NCI-H2196 (cell line): ENCODE measurements at regions not wholly inside any gene's neighbourhood (a gene's known extent, or its start where the extent isn't known, plus 50 kb on each side); places are given as distances from the start of the nearest gene placed in this dataset.

ENCODE experiments used
- DNase-seq: peaks from one replicate; lab custom pipeline; 2025; ENCODE audit not compliant: unreplicated experiment; lab: John Stamatoyannopoulos, UW

DNA sequence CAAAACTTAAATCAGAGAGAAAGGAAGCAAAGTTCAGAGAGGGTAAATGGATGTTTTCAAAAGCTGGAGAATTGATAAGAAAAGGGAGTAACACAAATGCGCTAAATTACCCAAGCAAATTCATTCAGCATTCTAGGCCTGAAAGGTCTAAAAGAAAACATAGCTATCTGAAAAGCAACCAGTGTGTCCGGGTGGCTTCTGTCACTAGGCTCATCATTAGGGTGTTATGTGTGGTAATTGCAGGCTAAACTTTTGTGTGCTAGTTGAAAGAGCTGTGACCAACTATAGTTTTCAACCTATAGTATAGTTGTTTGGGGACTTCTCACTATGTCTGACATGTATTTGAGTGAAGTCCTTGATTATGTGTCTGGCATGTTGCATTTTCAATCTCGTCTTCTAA, 839.6 kb upstream of the ZEB2 start:
- DNase-seq, result no peak

DNA sequence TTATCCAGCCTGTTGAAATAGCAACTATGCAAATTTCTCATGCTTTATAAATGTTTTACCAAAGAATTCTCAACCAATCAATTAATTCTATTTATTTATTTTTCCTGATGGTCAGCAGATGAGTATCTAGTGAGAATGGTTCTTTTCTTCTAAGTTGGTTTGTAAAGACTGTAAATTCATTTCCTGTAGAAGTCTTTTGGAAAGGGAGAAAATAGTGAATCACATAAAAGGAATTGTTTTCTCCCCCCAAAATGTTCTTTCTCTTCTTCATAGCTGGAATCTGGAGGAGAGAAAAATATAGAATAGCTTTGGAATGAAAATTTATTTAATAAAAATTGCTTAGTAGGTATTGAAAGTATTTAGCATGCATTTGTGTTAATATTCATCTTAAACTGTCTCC, 836.1 kb upstream of the ZEB2 start:
- DNase-seq, result no peak

DNA sequence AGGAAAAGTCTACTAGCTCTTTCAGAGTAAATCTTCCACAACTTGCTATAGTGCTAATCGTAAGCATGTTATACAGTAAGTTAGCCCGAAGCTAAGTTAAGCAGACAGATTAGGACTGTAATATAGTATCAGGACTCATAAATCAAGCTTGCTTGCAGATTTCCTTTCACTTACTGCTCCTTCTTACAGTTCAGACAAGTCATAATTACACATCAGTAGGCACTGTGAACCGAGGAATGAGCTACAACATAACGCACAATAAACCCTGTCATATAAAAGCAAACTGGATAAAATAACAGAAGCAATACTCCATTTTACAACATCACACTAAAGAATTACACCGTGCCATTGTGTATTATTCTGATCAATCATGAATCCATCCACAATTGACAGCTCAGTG, 832.6 kb upstream of the ZEB2 start:
- DNase-seq, result no peak

DNA sequence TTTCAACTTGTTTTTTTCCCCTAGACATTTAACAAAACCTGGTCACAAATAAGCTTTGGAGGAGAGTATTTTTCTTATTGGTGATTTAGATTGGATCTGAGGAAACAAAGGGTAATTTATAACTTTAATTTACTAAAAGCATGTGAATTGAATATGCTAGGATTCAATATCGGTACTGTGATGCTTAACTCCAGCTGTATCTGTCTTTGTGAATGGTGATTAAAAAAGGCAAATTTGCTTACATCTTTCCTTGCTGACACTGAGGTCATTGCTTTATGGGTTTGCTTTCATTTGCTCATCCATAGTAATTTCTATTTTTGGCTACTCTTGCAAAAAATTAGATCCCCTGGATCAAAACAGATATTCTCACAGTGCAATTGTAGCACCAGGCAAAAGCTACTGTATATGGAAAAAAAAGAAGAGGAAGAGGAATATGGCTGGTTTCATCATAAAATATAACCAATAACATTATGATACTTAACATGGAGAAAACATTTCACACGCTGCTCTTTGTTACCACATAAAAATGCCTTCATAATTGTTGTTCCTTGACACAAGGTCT, 832.0 kb upstream of the ZEB2 start:
- no peak for DNase-seq

DNA sequence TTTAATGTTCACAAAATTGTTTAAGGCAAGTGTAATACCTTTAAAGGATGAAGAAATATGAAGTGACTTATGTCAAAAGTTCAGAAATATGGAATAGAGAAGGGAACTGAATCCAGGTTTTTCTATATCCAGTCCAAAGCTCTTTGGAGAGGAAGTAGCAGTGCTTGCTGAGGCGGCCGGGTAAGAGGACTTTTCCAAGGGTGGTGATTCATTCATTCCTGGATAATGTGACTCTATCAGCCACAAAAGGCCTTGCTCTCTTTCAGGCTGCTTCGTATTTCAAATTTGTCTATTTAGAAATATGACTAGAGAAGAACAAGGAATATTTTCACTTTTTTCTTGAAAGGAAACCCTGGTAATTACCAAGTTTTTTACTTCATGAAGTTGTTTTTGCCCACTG, 830.1 kb upstream of the ZEB2 start:
- DNase-seq, result no peak

DNA sequence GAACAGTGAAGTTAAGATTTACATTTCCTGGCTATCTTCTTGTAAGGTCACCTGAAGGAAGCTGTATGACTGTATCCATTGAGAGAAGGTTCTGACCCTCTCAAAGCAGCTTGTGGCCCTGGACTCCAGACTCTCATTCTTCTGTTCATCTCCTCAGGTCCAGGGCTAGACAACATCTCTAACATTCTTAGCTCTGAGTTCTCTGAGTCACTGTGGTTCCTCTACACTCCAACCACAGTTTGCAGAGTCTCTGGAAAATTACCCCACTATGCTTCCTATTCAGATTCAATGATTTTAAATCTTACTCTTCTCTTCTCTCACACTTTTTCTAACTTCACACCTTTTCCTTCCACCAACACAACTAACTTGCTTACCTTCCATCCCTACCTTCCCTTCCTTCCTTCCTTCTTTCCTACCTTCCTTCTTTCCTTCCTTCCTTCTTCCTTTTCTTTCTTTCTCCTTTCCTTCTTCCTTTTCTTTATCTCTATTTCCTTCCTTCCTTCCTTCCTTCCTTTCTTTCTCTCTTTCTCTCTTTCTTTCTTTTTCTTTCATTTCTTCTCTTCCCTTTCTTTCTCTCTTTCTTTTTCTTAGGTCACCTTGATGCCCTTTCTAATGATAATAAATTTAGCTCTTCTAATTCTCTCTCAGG, 824.3 kb upstream of the ZEB2 start:
- DNase-seq, result no peak

DNA sequence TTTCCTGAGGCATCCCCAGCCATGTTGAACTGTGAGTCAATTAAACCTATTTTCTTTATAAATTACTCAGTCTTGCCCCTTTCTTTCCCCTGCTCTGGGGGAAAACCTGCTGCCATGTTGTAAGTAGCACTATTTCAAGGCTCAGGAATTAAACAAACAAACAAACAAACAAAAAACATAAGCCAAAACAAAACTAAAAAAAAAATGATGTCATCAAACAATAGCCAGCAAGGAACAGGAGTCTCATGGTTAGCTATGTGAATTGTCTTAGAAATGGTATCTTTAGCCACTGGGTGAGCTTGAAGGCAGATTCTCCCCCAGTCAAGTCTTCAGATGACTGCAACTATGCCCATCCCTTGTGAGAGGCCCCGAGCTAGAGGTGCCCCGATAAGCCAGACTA, 823.4 kb upstream of the ZEB2 start:
- no peak for DNase-seq

DNA sequence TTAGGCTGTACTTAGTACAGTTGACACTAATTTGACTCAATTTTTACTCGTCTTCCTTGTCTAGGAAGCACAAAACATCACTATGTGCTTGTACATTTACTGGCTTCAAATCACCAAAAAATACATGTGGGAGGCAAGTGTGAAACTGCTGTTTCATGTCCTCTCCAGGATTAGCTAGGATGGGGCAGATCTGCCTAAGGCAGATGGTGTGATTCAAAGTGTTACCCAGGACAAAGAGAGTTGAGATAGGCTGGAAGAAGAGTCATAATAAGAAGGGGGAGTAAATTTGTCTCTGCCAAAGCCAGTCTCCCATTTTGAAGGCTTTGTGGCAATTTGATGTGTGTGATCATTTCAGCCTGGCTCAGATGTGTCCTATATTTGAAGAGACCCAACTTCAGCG, 821.6 kb upstream of the ZEB2 start:
- no peak for DNase-seq

DNA sequence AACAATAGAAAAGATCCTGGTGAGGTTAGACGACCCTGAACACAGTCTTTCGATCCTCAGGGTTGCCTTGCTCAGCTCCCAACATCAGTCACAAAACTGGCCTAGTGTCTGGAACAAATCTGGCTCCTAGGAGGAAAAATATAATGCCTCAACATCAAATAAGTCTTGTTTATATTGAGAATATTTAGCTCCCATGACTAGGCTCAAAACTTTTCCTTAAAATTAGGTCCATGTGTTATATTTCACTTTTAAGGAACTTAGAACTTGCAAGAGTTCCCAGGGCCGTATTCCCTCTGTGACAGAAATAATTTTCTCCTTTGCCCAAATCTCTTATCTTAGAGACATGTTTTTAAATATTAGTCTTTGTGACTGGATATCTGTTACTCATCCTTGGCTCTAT, 819.7 kb upstream of the ZEB2 start:
- DNase-seq, result no peak

DNA sequence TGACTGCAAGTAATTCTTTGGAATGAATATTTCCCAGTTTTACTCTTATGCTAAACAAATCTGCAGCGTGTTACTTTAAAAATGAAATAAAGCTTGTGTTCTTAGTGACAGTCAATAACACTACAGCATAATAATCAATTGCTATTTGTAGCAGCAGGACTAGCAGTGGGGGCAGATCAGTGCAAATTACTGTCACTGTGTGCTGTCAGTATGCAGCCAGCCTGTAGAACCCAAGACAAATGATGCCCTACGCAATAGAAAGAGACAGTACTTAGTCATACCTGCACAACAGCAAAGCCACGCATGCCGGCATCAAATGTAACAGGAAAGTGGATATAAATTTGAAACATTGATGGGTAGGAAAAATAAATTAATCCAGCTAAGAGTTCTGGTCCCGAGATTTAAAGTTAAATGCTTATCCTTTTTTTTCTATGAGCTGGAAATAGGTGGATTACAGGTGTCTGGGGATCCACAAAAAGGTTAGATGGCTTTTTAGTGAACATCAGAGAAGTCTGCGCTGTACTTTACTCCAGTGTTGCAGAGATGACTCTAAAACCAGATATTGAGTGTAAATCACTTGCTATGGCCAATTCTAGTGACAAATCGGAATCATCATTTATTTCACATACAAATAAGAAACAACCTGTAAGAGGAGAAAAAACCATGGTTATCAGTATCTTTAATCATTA, 812.4 kb upstream of the ZEB2 start:
- no peak for DNase-seq

DNA sequence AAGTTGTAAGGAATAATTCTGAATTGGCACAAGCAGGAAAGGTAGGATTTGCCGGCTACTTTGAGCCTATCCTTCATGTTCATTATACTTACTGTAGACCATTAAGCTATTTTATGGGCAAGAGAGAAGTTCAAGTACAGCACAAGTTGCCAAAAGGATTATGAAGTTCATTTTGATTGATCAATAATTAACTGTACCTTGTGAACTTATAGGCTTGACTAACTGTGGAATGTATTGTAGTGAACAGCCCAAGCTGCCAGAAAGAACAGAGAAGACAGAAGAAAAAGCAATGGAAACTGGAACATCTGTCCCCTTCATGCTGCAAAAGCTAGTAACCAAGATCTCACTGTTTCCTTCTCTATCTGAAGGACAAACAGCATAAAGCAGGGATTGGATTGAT, 810.1 kb upstream of the ZEB2 start:
- DNase-seq, result no peak

DNA sequence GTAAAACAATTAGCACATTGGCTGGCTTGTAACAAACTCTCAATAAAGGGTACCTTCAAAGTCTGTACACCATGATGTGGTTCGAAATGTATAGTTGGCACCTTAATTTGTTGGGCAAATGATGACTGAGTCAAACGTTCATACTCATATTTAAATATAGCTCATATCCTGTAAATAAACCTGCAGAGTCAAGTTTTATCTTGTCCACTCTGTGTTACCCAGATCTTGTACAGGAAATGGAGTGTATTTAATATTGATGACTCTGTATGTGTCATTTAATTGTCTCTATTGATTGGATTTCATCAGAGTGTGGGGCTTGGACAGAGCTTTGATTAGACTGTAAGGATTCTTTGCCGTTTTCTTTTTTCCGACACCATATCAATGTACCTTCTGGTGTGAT, 805.6 kb upstream of the ZEB2 start:
- DNase-seq, result no peak

DNA sequence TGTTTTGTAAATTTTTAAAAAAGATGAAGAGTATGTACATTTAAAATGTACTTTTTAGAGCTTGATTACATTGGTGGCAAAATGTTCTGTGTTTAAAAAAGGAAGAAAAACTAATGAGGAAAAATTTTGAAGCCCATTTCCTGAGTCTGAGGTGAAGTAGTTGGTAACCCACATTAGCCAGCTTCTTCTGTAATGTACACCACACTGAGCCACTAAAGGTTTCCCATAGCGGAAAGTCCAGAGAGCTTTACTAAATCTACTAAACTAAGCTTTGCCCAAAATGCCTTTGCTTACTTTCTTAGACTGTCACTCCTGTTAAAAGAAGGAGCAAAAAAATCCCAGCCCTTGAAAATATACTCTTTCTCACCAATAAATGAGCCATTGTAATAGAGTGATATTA, 804.8 kb upstream of the ZEB2 start:
- no peak for DNase-seq

DNA sequence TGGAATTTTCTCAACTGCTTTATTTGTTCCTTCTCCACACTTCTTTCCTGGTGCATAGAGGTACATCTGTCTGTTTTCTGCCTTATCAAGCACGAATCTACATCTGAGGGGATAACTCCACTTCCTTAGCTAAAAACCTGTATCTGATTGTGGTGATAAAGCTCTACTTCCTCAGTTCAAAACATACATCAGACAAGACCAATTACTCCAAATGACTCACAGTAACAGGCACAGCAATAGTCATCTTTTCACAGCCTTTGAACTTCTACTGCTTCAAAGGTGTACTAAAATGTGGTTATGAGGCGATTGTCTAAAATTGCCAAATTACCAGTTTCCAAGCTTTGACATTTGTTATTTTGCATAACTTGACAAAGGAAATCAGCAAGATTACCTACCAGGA, 803.6 kb upstream of the ZEB2 start:
- DNase-seq, result no peak

DNA sequence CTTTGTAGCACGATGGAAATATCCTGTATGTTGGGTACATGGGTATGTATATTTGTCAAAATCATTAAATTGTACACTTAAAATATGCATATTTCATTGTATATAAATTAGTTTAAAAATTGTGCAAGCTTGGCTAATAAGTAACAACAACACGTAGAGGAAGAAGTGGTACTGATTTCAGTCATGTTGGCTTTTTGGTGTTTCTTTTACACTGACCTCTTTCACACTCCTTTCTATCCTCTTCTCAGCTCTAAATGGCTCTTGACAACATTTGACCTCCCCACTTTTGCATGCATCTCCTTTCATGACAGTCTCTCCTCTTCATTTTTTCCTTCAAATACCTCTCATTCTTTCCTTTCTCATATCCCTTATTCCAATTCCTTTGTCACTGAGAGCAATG, 801.4 kb upstream of the ZEB2 start:
- no peak for DNase-seq

DNA sequence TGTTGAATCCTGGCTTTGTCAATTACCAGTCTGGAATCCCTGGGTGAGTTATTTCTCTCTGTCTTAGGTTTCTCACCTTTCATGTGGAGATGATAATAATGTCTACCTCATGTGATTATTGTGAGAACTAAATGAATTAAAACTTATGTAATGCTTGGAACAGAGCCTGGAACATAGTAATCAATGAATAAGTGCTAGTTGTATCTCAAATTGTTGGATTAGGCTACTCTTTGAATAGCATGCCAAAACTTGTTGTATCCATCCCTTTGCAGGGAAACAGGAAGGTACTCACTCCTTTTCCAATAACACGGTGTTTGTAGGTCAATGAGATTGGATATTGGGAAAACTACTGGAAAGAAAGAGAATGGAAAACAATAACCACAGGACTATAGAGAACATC, 796.6 kb upstream of the ZEB2 start:
- no peak for DNase-seq

DNA sequence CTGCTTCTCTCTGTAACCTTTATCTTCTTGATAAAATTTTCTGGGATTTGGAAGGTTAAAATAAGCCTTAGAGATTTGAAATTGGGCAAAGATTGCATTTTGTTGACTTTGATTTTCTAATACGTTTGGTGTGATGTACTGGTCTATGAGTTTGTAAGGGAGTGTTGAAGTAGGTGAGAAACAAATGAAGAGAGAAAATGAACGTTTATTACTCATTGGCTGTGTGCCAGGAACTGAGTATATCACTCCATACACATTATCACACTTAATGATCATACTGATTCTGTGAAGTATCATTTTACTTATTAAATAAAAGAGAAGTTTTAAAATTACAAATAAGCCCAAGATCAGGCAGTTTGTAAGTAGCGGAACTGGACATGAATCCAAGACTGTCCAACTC, 795.1 kb upstream of the ZEB2 start:
- no peak for DNase-seq

DNA sequence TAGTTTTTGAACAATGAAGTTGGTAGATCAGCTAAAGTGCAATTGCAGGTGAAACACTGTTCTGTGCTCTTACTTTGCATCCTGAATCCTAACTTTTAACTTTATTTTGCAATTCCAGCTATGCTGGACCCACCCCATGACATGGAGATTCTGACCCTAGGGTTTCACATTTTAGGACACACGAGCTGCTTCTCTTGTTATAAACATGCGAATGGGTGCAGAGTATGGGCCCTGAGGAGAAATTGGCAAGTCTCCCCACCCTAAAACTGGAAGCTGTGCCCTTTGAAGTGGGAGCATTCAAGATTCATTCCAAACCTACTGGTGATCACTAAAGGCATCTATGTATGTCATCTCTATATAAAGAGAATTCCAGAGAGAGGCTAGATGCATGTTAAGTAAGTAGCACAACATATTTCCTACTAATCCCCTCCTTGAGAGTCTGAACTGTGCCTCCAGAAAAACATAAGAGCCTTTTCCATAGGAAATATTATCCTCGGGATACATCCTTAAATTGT, 794.3 kb upstream of the ZEB2 start:
- no peak for DNase-seq

DNA sequence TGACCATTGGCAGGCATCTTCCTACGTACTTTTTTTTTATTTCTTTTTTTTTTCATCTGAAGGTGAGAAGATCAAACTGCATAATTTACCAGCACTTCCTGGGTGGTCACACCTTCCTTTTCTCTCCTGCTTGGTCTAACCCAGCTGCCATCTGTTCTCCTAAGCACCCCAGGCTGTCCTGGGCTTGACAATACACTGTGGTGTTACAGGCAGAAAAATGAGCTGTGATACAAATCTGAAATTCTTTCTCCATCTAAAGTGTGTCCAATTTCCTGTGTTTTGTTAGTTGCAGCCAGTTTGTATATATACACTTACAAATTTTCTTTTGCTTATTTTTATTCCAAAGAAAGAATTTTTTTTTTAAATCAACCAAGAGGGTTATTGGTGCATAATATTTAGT, 786.0 kb upstream of the ZEB2 start:
- DNase-seq, result no peak

DNA sequence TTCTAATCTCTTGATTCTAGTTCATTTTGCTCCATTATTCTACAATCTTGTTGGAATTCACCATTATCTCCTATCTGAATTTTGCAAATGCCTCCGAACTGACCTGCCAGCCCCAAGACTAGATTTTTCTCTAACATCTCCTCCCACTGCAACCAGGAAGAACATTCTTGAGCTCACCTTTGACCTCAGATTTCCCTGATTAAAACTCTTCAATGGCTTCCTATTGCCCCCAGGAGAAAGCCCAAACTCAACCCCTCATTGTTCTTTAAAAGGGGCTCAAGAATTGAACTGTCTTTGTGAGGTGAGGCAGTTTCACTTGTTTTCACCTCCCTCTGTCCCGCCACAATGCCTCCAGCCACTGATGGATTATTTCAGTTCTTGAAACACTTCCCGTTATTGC, 784.6 kb upstream of the ZEB2 start:
- DNase-seq, result no peak

DNA sequence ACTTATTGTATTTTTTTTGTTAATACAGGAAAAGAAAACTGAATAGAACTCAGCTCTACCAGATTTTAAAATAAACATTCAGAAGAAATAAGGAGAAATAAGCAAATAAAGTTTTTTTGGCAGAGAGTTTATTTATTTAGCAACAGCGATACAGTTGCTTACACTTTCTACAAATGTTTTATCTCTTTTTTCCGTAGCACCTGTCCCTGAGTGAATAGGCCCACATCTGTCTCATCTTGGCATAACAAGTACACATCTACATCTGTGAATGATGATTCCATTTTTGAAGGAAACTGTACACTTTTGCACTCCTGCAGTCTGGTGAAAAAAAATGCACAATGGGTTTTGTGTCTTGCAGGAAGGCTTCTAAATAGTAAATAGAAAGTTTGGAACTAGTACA, 783.6 kb upstream of the ZEB2 start:
- no peak for DNase-seq

DNA sequence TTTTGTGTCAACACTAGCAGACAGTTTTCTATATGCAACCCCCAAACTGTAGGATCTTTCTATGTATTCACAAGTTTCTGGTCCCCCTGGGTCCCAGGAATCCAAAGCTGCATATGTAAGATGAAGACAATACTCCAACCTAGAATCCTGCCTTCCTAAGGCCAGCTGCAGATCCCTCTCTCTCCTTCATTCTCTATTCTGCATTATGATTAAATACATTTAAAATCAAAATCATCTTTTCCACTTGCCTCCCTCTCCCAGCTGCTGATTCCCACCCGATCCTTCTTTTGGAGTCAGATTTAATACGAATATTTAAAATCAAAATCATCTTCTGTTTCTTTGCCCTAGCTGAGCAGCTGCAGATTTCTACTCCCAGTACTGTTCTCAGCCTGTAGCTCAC, 783.0 kb upstream of the ZEB2 start:
- no peak for DNase-seq

DNA sequence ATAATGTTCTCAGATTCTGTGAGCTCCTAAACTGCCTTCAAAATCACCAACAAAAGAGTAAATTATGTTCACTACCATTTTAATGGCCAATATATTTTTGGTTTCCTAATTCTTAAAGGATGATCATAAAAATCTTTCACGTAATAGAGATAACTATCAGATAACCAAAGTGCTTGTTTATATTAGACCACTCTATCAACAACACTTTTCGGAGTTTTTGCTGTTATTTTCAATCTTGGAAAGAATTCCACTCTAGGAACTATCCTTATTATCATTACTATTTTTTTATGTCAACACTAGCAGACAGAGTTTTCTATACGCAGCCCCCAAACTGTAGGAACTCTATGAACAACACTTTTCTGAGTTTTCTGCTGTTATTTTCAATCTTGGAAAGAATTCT, 782.5 kb upstream of the ZEB2 start:
- no peak for DNase-seq
